Cerebellar cortex (tissue), 1 donor: ENCODE measurements at regions not wholly inside any gene's neighbourhood (a gene's known extent, or its start where the extent isn't known, plus 50 kb on each side); places are given as distances from the start of the nearest gene placed in this dataset.
"Not testable (repeated sequence)": the region's sequence is repeated elsewhere in the genome, so short reads cannot be mapped to it uniquely, and the experiment has no call there.

ENCODE experiments used
- DNase-seq: peaks from one replicate; pipeline ENCODE4 v3.0.0-alpha.2; 2015; ENCODE audit warnings: low spot score

DNA sequence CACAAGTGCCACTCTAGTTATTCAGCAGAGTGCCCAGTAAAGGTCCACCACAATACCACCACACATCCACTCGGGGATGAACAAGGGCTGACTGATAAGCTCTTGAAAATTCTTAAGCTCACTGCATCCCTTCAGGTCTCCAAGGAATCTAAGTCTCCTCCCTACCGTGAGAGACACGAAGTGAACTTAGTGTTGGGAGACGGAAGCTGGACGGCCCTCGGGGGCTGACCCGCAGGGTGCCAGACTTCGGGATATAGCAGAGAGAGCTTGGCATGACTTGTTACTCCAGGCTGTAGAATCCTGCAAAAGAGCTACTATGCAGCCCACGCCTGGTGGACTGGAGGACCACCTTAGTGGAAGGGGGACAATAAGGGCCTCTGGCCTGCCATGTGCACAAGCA is 75.1 kb downstream of the LYZL1 start:
- DNase-seq = not testable (repeated sequence)

DNA sequence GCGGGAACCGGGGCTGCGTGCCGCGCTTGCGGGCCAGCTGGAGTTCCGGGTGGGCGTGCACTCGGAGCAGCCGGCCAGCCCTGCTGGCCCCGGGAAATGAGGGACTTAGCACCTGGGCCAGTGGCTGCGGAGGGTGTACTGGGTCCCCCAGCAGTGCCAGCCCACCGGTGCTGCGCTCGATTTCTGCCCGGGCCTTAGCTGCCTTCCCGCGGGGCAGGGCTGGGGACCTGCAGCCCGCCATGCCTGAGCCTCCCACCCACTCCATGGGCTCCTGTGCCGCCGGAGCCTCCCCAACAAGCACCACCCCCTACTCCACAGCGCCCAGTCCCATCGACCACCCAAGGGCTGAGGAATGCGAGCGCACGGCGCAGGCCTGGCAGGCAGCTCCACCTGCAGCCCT is 77.3 kb downstream of the LYZL1 start:
- not testable (repeated sequence) for DNase-seq

DNA sequence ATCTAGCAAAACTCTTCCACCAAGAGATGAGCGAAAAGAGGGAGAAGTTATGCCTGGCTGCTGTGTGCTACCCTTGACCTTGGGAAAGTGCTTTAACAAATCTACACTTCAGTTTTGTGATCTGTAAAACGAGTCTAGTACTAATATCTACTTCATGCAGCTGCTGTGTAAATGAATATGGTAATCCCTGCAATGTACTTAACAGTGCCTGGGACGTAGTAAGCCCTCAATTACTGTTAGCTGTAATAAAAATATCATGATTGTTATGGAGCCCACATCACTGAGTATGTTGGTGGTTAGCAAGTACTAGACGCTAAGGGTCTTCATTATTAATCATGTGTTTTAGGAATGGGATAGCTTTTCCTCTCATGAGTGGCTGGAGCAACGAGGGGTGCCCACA is 80.5 kb downstream of the LYZL1 start:
- no peak for DNase-seq

DNA sequence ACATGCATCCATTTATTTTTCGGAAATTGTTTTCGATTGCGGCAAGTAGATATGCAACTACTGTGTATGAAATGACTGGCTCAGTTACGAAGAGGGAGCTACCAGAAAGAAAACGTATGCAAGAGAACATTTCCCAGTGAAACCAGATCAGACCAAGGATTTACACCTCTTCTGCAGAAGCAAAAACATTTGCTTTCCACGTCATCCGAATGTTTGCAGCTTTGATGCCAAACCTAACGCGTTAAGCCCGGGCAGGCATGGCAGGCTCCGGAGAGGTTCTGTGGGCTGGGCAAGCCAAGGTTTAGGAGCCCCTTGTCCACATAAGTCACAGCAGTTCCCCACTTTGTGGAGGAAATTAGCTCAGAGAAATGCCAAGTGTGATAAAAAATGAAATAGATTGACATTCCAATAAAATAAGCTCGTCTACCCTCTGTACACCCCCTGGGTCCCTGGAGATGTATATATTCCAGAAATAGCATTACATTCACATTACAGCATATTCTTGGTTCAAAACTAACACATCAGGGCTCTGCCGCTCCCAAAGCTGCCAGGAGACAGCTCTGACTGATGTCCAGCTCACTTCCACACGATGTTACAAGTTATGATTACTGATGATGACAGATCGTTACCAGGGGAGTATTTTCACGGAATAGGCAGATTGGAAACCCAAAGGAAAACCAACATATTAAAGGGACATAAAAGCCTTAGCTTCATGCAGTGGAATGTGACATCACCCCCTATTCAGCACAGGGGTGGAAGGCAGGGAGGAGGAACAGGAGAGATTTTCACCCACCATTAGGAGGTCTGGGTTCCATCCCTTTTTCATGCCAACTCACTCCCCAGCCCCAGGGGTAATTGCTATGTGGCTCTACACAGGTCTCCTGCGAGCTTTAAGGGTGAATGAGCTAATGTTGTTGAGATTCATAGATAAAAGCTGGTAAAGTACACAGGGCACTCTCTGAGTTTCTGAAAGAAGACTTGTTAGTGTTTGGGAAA is 81.5 kb downstream of the LYZL1 start:
- DNase-seq = peak; percentile 87

DNA sequence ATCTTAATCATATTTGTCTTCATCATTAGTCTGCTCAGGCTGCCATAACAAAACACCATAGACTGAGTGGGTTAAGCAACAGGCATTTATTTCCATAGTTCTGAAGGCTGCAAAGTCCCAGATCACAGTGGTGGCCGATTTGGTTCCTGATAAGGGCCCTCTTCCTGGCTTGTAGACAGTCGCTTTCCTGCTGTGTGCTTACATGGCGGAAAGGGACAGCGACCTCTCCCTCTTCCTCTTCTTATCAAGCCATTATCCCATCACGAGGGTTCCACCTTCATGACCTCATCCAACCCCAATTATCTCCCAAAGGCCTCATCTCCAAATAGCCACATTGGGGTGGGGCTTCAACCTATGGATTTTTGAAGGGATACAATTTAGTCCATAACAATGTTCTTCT is 84.0 kb downstream of the LYZL1 start:
- DNase-seq = no peak

DNA sequence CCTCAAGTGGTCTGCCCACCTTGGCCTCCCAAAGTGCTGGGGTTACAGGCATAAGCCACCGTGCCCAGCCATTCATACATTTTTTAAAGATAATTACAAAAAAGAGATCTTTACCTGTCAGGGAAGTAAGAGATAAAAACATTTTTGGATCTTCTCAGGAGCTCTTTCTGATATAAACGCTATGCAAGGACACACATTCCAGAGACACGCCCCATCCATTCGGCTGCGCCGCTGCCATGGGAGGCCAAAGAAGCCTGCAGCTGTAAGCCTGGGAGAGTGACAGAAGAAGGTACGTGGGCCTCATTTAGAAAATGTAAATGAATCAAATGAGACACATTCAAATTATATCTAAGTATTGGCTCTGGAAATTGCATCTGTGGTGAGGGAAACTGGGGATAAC is 85.3 kb downstream of the LYZL1 start:
- no peak for DNase-seq

DNA sequence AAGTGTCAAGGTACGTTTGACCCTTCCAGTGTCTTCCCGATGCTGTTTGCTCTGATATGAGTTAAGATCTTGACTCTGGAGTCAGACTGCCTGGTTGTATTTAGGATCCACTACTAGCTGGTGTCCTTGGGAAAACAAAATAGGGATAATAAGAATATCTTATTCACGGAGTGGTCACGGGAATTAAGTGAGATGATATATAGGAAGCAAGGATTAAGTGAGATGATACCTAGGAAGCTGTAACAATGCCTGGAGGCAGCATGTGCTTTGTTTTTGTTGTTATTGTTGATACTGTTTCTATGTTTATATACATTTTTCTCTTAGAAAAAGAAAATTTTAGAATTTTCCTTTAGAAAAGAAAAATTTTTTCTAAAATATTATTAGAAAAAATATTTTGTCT is 87.0 kb downstream of the LYZL1 start:
- no peak for DNase-seq

DNA sequence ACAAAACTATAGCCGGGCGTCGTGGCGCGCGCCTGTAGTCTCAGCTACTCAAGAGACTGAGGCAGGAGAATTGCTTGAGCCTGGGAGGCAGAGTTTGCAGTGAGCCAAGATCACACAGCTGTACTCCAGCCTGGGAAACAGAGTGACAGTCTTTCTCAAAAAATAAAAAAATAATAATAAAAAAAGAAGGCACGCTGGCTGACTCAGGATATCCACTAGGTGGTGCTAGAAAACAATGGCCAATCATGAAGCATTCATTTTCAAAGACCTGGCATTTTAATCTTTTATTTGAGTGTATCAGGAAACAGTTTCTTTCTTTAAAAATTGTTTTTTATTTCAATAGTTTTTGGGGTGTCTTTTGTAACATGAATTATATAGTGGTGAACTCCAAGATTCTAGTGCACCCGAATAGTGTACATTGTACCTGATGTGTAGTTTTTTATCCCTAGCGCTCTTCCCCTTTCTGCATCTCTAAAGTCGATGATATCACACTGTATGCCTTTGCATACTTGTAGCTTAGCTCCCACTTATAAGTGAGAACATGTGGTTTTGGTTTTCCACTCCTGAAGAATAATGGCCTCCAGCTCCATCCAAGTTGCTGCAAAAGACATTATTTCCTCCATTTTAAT is 88.6 kb downstream of the LYZL1 start:
- DNase-seq = peak; percentile 53

DNA sequence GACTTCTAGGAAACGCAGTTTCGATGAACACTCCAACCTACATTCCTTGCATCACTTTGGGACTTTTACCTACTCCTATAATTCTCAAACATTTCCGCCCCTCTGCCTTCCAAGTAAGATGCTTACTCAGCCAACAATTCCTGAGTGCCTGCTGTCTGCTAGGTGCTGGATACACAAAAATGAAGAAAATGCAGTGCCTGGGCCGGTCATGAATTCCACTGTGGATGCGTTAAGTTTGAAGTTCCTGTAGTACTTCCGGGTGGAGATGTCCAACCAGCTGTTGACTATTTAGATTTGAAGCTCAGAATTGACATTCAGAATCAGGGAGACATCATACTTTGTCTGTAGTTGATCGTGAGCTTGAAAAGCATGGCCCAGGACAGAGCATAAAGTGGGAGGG is 89.2 kb downstream of the LYZL1 start:
- DNase-seq = no peak

DNA sequence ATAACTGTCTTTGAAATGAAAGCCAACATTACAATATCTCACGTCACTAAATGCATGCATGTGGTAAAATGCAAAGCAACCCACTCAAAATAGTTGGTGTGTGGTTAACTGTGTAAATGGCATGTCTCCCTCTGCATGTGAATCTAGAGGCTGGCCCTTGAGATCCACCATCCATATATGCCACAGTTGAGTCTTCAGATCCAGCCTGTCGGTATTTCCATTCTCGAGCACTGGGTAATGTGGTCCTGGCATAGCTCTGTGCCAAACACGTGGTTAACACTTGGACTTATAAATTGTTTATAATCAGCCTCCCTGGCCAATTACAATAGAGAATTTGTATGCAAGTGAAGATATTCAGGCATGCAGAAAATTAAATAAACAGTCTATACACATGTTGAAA is 90.3 kb downstream of the LYZL1 start:
- DNase-seq = no peak

DNA sequence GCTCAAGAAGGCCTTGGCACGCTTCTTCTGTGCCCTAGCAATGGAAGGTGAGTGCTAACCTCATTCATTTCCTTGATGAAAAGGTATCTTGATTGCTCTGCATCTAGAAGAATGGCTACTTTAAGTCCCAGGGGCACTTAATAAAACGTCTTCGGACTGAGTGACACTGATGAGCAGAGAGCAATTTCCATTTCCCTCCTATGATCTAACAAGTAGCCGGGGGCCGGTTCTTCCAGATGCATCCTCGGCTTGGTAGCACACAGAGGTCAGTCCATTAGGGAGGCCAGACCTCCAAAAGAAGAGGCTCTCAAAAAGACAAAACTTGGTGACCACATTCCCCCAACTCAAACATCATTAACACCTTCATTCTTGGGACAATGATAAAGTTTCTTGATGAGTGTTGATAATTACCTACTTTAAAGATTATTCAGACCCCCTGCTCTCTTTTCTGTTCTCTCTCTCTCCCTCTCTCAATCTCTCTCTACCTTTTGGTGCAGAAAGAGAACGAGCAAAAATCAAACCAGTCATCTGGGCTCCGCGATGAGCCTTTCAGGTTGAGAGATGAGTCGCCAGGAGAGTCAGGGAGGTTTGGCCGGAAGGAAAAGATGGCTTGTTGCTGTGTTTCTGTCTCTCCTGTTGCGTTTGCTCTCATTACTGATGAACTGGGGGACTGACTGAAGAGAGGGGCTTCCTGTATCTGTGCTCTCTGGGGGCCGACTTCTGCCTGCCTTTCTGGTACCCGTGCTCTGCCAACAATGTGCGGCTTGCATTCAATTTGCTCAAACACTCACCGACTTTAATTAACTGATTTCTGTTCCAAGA is 91.1 kb downstream of the LYZL1 start:
- DNase-seq = peak; percentile 58

DNA sequence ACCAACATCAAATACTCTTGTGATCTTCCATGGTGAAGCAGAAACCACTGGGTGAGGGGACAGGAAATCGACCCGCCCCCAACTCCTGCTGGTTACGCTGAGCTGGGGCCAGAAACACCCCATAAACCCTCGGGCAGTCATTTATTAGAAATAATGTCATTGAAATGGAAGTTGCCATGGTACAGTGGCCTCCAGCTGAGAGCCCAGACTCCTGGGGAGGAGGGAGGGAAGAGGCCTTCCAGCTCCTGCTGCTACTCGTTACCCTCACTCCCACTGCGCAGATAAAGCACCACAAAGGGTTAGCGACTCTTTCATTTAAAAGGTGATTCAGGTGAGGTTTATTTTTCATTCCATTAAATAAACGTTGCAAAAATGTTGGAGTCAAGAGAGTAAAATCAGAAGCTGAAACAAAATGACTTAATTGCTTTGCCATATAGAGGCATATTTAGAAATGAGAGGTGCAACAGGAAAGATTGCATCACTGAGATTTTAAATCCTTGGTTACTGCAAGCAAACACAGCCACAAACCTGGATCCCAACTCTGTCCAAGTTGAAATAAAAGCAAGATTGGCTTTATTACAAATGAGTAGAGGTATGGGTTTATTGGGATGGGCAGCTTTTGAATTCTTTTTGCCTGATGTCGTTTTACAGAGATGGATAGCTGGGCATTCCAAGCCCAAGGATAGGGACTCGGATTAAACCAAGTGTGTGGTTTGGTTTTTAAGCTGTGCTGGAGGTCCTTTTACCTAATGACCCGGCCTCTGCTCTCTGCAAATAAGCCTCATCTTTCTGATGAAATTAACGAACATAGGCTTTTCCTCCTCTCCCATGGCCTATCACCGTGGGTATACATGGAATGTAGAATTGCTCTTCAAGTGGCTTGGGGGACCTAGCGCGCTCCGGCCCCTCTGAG is 92.0 kb downstream of the LYZL1 start:
- peak; percentile 87 for DNase-seq

DNA sequence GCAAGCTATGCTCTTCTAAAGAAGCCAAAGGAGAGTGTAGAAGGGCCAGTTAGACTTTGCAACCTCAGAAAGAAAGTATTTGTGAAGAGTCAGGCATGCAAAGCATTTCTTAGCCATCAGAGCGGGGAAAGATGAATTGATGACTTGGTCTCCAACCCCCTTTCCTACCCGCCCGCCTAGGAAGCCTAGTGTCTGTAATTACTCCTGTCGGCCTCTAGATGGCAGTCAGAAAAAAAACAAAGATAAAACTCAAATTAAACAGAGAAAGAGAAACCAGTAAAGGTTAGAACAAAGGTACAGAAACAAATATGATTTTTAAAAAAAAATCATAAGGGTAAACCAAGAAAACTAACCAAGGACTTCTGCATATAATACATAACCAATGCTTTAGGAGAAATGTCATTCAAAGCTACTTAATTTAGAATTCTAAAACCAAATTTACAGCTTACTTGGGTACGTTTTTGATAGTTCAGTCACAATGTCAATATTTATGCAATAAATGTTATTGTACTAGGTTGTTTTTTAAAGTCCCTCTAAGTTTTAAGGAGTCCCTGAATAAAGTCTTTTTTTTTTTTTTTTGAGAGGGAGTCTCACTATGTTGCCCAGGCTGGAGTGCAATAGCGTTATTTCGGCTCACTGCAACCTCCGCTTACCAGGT is 97.6 kb downstream of the LYZL1 start:
- DNase-seq = peak; percentile 70

DNA sequence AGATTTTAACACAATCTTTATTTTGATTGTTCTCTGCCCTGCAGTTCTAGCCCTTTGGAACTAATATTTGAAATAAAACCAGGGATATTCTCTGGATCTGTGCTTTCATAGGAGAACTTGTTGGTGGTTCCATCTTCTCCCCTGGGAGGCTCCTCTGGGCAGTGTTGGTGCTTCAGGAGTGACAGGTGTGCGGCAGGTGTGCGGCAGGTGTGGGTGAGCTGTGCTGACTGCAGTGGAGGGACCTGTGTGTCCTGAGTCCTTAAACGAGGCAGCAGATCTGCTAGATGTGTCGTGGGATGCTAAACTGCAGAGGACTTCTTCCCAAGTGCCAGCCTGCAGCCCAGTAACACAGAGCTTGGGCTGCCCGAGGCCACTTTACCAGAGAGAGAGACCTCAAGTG is 98.4 kb downstream of the LYZL1 start:
- DNase-seq = no peak

DNA sequence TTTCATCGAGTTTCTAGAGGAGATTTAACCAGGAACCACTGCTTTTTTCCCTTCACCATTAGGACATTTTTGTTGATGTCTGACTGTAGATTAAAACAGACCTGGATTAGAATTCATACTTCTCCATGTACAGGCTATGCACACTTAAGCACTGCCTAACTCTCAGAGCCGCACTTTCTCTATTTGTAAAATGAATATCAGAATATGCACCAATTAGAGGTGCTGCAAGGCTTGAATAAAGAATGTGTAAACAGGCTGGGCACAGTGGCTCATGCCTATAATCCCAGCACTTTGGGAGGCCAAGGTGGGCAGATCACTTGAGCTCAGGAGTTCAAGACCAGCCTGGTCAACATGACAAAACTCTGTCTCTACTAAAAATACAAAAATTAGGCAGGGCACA is 99.2 kb downstream of the LYZL1 start:
- DNase-seq = not testable (repeated sequence)

DNA sequence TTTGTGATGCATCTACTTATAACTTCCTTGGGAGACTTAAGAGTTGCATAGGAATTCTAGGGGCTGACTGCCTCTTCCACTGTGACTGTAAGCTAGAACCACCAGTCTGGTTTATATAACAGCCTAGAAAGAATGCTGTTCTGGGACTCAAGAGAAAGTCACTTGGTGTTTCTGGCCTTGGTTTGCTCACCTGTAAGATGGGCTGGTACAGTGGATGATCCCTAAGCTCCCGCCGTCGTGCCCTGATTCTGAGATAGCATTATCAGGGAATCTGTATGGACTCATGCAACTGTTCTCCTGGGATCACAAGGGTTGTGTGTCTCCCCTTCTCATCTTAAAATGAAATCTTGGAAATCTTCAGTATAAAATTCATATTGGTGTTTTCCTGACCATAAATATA is 100.6 kb downstream of the LYZL1 start:
- no peak for DNase-seq

DNA sequence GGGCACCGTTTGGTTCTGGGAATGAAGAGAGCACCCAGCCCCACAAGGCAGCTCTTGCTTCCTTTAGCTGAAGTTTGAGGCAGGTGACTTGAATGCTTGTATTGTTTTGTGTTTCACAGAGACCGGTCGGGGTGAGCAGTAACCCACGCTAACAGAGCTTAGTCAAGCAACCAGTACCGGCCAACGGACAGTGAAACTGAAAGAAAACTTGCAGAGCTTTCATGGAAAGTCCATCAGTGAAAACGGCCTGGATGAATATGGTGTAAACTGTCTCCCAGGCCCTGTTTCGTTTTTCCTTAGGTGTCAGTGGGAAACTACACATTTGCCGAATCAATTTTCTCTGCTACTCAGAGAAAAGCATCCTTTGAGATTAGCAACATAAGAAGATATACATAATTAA is 101.1 kb downstream of the LYZL1 start:
- DNase-seq = no peak

DNA sequence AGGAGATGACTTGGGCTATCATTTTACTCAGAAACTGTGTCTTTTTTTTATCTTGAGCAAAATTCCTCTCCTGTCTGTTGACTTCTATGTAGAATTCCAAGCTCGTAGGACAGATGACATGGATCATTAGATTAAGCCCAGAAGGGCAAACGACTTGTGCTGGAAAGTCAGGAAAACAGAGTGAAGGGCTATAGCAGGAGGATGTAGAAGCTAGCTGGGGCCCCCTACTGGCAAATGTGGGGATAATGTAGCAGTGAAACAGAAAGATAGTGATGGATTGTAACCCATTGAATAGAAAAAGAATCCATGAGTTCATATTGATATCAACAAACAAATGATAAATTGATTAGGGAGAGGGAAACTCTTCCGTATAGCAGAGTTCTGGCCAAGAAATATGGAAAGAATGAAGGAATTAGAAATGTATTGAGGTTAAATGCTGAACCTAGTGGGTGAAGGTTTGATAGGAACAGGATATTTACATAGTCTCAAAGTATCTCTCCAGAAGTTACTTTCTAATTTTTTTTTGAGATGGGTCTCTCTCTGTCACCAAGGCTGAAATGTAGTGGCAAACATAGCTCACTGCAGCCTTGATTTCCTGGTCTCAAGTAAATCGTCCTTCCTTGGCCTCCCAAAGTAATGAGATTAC is 103.6 kb downstream of the LYZL1 start:
- peak; percentile 80 for DNase-seq

DNA sequence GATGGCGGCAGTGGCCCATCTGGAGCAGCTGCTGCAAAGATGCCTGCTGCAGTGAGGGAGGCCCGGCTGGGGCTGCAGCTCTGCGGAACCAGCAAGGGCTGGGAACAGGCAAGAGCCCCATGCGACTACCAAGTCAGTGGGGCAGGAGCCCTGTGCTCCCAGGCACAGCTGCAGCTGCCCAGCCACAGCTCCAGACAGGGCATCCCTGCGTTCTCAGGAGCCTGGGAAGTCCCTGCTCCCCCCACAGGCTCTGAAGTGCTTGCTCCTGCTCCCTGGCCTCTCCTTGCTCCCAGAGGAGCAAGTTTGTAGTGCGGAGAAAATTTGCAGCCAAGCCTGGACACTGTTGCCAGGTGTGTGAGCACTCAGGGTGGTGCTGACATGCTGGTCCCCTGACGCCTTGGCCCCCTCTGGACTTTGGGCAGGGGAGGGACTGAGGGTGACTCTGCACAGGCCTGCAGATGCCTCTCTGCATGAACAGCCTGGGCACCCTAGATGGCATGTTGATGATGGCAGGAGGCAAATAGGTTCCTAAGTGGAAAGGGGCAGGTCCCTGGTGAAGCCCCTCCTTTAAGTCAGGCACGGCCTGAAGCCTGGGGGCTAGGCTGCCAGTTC is 105.6 kb downstream of the LYZL1 start:
- DNase-seq = no peak

DNA sequence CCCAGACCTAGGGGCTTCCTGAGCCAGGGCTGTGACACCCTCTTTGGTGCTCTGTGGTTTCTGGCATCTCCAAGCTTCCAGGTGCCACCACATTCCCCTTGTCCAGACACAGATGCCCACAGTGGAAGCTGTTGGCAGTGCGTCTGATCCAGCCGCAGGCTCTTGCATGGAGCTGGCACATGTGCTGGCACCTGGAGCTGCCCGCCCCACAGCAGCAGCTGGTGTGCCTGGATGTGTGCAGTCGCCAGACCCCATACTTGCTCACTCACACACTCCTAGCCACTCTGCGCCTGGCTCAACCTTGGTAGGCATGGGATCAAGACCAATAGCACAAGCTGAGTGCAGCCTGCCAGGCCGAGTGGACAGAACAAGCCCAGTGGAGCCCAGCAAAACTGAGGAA is 106.5 kb downstream of the LYZL1 start:
- no peak for DNase-seq
